HG02642 (cell line): ENCODE measurements at regions not wholly inside any gene's neighbourhood (a gene's known extent, or its start where the extent isn't known, plus 50 kb on each side); places are given as distances from the start of the nearest gene placed in this dataset.
"Not testable (repeated sequence)": the region's sequence is repeated elsewhere in the genome, so short reads cannot be mapped to it uniquely, and the experiment has no call there.

Experiments
- ATAC-seq: cut with Tn5 transposase; IDR thresholded peaks from one replicate; pipeline ENCODE4 v1.9.1; 2021; ENCODE audit warnings: mild to moderate bottlenecking; ENCODE audit not compliant: unreplicated experiment, poor library complexity

DNA sequence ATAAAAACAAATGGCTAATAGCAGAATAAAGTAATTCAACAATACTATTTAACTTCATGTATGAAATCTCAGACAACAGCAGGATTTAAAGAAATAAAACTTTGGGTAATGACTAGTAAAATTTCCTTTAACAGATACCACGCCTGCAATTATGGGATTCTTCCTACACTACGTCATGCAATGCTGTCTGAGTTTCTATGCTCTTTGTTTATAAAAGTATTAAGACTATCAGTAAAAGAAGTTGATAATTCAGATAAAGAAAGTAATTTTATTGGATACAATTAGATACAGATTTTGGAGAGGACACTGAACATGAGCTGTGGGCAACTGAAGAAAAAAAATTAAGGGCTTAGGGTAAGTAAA lies 308.4 kb upstream of the LRFN5 start:
- no peak for ATAC-seq

DNA sequence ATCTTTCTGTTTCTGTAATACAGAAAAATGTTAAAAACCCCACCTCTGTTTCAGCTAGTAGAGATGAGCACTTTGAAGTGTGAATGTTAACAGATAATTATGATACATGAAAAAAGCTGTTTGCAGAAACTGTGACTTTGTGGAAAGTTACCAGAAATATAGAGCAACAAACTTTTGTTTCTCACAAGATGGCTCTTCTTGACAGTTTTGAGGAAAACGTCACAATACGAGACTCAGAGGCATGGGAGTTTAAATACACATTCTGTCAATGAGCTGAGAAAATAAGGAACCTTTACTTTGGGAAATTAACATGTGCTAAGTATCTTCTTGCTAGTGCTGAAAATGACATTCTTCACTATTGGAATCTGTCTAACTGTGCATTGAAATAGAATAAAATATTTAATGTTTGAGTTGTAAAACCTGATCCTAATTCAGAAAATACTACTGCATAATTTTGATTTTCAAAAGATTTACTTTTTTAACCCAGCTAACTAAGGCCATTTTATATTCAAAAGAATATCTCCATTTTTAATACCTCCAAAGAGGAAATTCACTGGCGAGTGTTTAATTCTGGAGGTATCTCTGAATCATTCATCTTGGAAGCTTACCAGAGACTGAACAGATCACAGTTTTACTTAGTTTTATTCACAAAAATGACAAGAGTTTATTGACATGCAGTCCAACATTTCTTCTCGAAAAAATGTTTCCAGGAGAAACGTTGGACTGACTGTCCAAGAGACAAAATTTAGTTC lies 308.9 kb upstream of the LRFN5 start:
- no peak for ATAC-seq

DNA sequence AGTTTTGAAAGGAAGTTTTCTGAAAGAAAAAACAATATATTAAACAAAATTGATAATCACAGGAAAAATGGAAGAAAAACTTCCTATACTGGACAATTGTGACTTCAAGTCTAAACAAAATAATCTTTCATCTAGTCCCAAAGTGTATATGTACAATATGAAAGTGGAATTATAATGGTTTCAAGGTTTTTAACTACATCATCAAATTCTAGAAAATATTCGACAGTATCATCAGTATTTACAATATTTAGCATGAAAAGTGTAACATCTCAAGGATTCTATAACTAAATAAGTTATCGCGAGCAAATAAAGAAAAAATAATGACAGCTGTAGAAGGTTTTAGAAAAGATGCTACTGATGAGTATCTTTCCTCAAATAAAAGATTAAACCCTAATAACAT lies 310.9 kb upstream of the LRFN5 start:
- ATAC-seq, result no peak

- ATAC-seq, result no peak
Observed at GRCh38 chr14:41289025-41289424, 317.7 kb upstream of the LRFN5 start.

DNA sequence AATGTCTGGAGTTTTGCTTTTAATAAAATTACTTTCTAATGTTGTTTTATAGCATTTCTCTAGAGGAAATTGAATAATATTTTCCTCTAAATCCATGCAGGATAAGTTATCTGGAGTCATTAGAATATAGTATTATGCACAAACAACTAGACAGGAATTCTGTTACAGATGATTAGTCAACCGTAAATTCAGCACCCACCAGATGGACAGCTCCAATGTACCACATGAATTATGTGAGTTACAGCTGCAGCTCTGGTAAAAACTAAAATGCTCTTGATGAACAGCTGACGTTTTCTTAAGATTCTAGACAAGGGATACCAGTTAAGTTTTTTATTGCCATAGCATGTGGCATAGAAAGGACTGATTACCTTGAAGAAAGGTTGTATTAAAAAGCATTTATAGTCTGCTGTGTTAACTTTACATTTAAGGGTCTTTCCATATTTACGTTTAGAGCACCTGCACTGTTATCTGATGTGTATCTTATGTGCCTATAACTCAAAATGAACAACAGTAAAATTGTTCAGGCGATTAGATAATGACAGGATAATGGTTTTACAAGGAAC lies 321.4 kb upstream of the LRFN5 start:
- ATAC-seq, result no peak

- ATAC-seq, result no peak
Observed at GRCh38 chr14:41280745-41281144, 325.9 kb upstream of the LRFN5 start.

DNA sequence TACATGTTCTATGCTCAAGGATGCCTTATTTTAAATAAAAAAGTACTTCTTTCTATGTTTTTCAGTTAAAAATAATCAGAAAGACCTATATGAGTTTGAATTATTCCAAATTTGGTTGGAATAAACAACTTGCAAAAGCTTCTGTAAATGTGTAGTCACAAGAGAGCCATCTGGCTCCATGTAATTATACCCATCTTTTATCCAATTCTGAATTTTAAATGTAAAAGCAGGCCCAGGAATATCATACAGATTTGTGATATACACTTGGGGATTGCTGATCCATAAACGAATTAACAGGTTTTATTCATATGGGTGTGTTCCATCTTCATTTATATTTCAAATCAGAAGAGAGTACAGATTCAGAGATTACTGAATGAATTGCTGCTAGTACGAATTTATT lies 329.2 kb upstream of the LRFN5 start:
- ATAC-seq, result no peak

GRCh38 chr14:41257476-41257875 lies 349.2 kb upstream of the LRFN5 start:
- no peak for ATAC-seq

- ATAC-seq, result no peak
Observed at GRCh38 chr14:41235466-41235865, 371.2 kb upstream of the LRFN5 start.

DNA sequence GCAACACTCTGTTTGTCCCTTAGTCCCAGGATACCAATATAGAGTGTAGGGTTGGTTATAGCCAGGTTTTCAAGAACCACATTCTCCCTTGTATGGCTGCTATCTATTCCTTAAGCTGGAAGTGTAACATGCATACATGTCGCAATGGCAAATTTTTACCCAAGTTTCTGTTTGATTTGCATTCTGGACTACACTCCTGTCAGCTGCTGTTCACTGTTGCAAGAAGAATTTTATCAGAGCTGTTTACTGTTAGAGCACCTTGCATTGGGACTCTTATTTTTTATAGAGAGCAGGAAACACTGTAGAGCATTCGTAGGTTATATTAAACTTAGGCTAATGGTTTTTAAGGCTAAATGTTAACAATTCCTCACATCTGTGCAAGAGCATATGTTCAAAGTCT lies 376.0 kb upstream of the LRFN5 start:
- ATAC-seq, result no peak

- ATAC-seq, result no peak
Observed at GRCh38 chr14:41229824-41230223, 376.9 kb upstream of the LRFN5 start.

- no peak for ATAC-seq
Observed at GRCh38 chr14:41225433-41225832, 381.2 kb upstream of the LRFN5 start.

- ATAC-seq, result no peak
Observed at GRCh38 chr14:41222581-41222980, 384.1 kb upstream of the LRFN5 start.

DNA sequence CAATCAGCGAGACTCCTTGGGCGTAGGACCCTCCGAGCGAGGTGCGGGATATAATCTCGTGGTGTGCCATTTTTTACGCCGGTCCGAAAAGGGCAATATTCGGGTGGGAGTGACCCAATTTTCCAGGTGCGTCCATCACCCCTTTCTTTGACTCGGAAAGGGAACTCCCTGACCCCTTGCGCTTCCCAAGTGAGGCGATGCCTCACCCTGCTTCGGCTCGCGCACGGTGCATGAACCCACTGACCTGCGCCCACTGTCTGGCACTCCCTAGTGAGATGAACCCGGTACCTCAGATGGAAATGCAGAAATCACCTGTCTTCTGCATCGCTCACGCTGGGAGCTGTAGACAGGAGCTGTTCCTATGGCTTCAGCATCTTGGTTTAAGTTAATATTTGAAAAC lies 391.7 kb upstream of the LRFN5 start:
- not testable (repeated sequence) for ATAC-seq

DNA sequence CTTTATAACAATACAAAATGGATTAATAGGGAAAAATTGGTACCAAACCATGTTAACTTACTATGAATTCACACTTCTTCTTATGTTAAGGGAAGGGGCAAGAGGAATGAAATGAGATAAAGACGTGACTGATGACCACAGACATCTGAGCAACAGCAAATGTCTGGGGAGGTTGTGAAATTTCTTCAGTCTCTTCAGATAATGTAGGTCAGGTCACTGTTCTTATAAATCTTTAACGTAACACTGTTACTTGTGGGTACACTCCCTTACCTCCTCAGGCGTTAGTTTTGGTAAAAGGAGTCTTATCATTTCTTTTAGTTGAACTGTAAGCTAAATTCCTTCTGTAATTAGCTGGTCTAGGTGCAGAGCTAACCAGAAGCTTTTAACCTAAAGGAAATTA lies 405.0 kb upstream of the LRFN5 start:
- no peak for ATAC-seq

DNA sequence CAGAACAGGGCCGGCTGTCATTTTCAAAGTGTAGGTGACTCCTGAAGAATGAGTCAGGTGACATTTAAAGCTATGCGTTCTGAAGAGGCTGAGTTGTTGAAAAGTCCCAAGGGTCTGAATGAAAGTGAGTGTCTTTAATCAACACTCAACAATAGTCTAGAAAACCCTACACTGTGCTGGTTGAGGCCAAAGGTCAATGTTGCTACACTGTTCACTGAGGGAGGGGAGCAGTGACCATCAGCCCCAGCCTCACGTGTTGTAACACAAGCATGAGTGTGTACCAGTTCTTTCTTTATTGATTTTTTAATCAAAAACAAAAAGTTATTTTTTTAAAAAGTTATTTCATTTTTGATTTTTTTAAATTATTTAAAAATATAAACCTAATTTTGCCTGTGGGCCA lies 418.8 kb upstream of the LRFN5 start:
- ATAC-seq, result no peak

DNA sequence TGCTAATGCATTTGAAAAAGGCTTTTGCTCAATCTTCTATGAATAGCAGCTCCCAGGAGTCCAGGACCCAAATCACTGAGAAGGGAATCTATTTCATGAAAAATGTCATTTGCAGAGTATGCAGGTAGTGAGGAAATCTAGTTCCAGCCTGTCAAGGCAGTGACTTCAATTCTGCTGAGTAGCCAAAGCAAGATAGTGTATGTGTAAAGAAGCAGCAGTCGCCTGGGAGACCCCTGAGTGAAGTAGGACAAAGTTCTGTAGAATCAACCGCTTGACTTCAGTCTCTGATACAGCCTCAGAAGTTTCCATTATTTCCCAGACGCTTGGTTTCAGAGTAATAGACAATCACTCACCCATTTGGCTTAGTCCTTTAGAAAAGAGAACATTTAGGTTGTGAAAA lies 435.6 kb upstream of the LRFN5 start:
- no peak for ATAC-seq

GRCh38 chr14:41167040-41167439 lies 439.6 kb upstream of the LRFN5 start:
- no peak for ATAC-seq

DNA sequence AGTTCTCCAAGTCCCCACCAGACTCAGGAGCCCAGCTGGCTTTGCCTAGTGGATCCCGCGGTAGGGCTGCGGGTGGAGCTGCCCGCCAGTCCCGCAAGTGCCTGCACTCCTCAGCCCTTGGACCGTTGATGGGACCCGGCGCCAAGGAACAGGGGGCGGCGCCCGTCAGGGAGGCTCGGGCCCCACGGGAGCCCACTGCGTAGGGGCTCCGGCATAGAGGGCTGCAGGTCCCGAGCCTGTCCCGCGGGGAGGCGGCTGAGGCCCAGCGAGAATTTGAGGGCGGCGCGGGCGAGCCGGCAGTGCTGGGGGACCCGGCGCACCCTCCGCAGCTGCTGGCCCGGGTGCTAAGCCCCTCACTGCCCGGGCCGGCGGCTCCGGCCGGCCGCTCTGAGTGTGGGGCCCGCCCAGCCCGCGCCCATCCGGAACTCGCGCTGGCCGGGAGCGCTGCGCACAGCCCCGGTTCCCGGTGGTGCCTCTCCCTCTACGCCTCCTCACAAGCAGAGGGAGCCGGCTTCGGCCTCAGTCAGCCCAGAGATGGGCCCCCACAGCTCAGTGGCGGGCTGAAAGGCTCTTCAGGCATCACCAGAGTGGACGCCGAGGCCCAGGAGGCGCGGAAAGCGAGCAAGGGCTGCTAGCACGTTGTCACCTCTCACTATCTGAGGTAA lies 452.4 kb upstream of the LRFN5 start:
- no peak for ATAC-seq

- ATAC-seq, result no peak
Observed at GRCh38 chr14:41146391-41146790, 460.3 kb upstream of the LRFN5 start.

DNA sequence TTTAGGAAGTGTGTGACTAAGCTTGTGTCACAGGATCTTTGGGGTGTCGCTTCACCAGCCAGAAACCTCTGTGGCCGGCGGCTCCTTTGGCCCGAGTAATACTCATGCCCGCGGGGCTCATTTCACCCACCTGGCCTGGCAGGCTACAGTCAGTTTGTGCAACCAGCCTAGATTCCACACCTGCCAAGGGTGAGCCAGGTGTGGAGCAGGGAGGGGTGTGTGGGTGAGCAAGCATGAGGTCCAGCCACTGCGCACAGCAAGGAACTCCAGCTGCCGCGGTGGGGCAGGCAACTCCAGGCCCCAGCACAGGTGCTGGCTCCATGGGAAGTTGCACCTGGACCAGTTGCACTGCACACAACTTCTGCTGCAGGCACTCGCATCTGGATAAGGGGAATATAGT lies 462.3 kb upstream of the LRFN5 start:
- ATAC-seq, result no peak

DNA sequence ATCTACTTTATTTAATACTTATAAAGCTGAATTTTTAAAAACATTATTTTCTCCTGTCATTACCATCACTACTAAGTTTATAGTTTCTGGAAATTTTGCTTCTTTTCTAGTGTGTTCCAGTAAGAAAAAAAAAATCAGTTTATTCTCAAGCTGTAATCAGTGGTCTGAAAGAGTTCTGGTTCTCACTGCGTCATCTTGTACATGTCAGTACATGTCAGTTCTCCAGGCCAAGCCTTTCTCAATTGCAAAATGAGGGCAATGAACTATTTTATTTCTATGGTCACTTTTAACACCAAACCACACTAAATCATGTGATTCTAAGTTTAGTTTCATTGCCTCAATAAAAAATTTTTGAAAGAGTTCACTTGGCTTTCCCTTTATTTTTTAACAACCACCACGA lies 468.9 kb upstream of the LRFN5 start:
- ATAC-seq, result no peak
